ENCODE measurements at regions not wholly inside any gene's neighbourhood (a gene's known extent, or its start where the extent isn't known, plus 50 kb on each side); places are given as distances from the start of the nearest gene placed in this dataset.

GRCh38 chr7:68980011-68980410 is 618.3 kb upstream of the AUTS2 start:
- TF ChIP-seq CTCF (conservative IDR thresholded peaks at IDR 0.05; ENCODE audit: low read depth in 2 of 2) (no peak), EZH2 (IDR thresholded peaks at IDR 0.05; ENCODE audit: low read depth, unreplicated experiment) (no peak), POLR2AphosphoS5 (IDR thresholded peaks at IDR 0.05; ENCODE audit: low read depth) (no peak), ZNF114 (CRISPR knock-in tag; IDR thresholded peaks at IDR 0.05) (no peak), STAT1 (IDR thresholded peaks at IDR 0.05; ENCODE audit: unreplicated experiment) (no peak), CREB1 (CRISPR knock-in tag; IDR thresholded peaks at IDR 0.05; ENCODE audit: low read depth) (no peak), REST (IDR thresholded peaks at IDR 0.05; ENCODE audit: unreplicated experiment) (no peak), EZH2phosphoT487 (IDR thresholded peaks at IDR 0.05; ENCODE audit: unreplicated experiment) (no peak), JUNB (IDR thresholded peaks at IDR 0.05; ENCODE audit: unreplicated experiment) (no peak), ETS1 (IDR thresholded peaks at IDR 0.05) (no peak), NANOG (IDR thresholded peaks at IDR 0.05; ENCODE audit: borderline replicate concordance) (no peak), ZNF462 (CRISPR knock-in tag; IDR thresholded peaks at IDR 0.05) (no peak), ZNF331 (CRISPR knock-in tag; IDR thresholded peaks at IDR 0.05; ENCODE audit: low read depth) (no peak)
